OCI-LY3 (cell line): ENCODE measurements at regions not wholly inside any gene's neighbourhood (a gene's known extent, or its start where the extent isn't known, plus 50 kb on each side); places are given as distances from the start of the nearest gene placed in this dataset.

Experiments
- CTCF ChIP-seq: fragments of 200-600, 300-600 bp; sonication (generic); IDR thresholded peaks from 2 replicates; pipeline ENCODE4 v1.5.1; 2014; ENCODE audit warnings: antibody characterized with exemption, low read length, low read depth
- EZH2phosphoT487 ChIP-seq: fragments of 200-600 bp; shearing (Covaris generic); IDR thresholded peaks from 2 replicates; pipeline ENCODE4 v1.6.1; 2018; ENCODE audit warnings: antibody characterized with exemption, mixed run types, low read depth

- no peak for TF ChIP-seq CTCF
- TF ChIP-seq EZH2phosphoT487, result no peak
These were observed 937.9 kb upstream of the LRRTM1 start for GRCh38 chr2:81242501-81242900.
